GM21367 (cell line): ENCODE measurements at regions not wholly inside any gene's neighbourhood (a gene's known extent, or its start where the extent isn't known, plus 50 kb on each side); places are given as distances from the start of the nearest gene placed in this dataset.

ENCODE experiments used
- ATAC-seq: cut with Tn5 transposase; IDR thresholded peaks from one replicate; pipeline ENCODE4 v1.9.1; 2021; ENCODE audit not compliant: unreplicated experiment

DNA sequence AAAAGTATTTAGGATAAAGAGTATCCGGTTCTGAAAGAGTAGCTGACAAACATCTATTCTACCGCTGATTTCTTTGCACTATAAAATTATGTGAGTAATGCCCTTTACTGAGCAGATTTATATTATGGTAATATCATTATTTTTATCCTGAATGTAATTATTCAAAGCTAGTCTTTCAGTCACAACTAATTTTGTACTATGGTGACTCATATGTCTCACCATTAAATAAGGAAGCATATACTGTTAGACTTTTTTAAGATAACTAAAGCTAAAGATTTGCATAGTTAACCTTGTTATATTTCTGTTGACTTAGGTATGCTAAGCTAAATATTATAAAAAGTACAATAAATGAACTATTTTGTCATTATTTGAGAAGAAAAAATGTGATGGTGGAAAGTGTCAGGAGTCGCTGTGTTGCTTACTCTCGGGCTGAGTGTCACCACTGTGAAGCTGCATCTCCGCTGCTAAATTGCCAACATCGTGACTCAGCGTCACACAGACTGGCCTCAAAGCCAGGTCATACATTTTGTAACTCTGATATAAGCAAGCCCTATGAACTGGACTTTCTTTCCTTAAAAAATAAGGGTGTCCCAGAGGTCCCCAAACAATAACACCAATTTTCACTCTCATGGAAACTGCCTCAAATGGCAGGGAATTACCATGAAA, 69.1 kb upstream of the SSTR1 start:
- ATAC-seq, result peak; percentile 44

DNA sequence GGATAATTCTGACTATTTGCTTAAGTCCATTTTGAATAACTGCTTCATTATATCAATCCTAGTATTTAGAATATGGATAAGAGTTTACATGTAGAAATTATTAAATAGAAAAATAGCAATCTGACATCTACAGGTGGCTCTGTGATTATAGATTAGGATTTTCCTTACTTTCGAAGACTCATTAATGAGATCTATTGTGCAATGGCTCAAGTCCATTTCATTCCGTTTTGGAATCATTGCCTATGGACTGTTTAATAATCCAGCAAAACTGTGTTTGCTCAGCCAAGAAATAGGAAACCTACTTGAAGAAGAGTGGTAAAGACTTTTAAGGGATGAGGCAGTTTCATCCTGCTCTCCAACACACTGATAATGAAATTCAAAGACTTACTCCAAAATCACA, 67.8 kb upstream of the SSTR1 start:
- ATAC-seq, result no peak

DNA sequence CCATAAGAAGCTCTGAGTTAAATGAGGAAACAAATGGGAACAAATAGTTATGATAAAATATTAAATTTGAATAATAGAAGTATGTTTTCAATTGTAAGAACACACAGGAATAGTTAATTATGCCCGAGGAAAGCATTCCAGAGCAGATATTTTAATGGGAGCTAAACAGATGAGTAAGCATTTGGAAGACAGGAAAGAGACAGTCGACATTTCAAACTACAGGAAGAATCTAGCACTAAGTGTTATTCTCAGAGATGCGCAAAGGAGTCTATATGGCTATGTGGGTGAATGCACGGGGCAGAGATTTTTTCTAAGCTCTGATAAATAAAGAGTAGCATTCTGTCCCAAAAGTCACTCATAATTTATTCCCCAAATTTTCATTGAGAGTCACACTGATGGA, 64.5 kb upstream of the SSTR1 start:
- no peak for ATAC-seq

DNA sequence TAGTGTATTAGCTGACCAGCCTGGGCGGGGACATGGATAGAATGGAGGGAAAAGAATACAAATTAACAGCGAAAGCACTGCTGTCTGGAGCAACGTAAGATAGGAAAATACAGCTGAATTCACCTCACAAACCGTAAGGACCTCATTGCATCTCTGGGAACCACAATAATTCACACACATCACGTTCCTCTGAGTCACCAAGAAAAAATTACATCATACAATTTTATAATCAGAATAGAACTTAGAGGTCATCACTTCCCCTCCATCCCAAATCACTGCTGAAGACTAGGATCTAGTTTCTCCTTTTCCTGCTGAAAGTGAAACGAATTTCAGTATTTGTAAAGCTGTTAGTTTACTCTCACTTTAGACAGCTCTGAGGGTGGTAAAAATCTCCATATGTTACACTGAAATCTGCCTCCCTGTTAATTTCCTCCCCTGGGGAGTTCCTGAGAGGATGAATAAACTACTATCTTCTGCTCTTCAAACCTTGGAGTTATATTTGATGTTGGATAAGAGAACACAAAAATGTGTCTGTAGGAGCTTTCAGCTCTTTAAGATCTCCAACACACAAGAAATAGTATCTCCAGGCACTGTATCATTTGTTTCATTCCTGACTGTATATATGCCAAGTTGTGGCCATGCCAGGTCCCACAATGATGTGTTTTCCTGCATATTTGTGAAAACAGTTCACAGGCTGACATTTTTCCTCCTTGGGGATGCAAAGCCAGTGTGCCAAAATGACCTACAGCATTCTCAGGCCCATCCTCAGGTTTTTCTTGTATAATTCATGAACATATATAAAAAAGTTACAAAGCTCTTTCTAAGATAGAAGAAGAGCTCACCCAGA, 63.8 kb upstream of the SSTR1 start:
- ATAC-seq, result no peak

DNA sequence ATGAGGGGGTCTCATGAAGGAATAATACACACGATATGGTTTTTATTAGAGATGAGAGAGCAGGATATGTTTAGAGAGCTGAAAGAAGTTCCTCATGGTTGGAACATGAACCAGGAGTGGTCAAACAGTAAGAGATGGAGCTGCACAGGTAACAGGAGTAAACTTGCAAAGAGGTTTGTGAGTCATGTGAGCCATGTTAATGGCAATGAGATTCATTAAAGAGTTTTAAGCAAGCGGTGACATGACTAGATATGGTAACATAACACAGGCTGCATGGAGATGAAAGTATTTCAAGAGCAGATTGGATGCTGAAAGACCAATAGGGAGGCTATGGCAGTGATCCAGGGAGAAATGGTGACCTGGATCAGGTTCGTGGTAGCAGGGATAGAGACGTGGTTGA, 62.6 kb upstream of the SSTR1 start:
- no peak for ATAC-seq

DNA sequence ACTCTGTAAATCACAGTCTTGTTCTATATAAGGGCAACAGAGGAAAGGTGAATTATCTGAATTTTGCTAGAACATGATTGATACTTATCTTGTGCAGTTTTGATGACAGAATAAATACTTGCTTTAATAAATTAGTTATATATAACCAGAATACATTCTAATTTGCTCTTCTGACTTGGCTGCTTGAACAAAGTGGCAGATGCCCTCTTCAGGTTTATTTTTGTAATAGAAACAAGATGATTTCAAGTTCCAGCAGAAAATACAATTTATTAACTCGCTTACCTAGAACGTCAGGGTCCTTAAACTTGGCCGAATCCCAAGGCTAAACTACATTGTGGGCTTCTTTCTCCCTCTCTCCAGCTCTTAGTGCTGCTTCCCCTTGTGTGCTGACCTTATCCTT, 57.6 kb upstream of the SSTR1 start:
- ATAC-seq, result no peak
